ENCODE measurements at regions not wholly inside any gene's neighbourhood (a gene's known extent, or its start where the extent isn't known, plus 50 kb on each side); places are given as distances from the start of the nearest gene placed in this dataset.
"Not testable (repeated sequence)": the region's sequence is repeated elsewhere in the genome, so short reads cannot be mapped to it uniquely, and the experiment has no call there.

- no peak for DNase-seq (ENCODE audit: low read depth)
These were observed 287.1 kb upstream of the SGK1 start for GRCh38 chr6:134605034-134605433.

GRCh38 chr6:134604014-134604676 is 286.2 kb upstream of the SGK1 start:
- DNase-seq (ENCODE audit: low read depth), result no peak

- no peak for DNase-seq (ENCODE audit: low read depth)
These were observed 285.6 kb upstream of the SGK1 start for GRCh38 chr6:134603561-134603960.

GRCh38 chr6:134602123-134602522 is 284.2 kb upstream of the SGK1 start:
- no peak for DNase-seq (ENCODE audit: low read depth)

- DNase-seq (ENCODE audit: low read depth), result no peak
These were observed 282.8 kb upstream of the SGK1 start for GRCh38 chr6:134600671-134601070.

GRCh38 chr6:134599079-134599478 is 281.2 kb upstream of the SGK1 start:
- no peak for DNase-seq (ENCODE audit: low read depth)

GRCh38 chr6:134596191-134596590 is 278.3 kb upstream of the SGK1 start:
- no peak for DNase-seq (ENCODE audit: low read depth)

- no peak for DNase-seq (ENCODE audit: low read depth)
These were observed 277.0 kb upstream of the SGK1 start for GRCh38 chr6:134594881-134595280.

GRCh38 chr6:134593887-134594286 is 276.0 kb upstream of the SGK1 start:
- DNase-seq (ENCODE audit: low read depth), result no peak

- no peak for DNase-seq (ENCODE audit: low read depth)
These were observed 275.5 kb upstream of the SGK1 start for GRCh38 chr6:134593442-134593841.

- no peak for DNase-seq (ENCODE audit: low read depth)
These were observed 275.1 kb upstream of the SGK1 start for GRCh38 chr6:134593024-134593423.

- DNase-seq (ENCODE audit: low read depth), result no peak
These were observed 272.5 kb upstream of the SGK1 start for GRCh38 chr6:134590449-134590848.

- no peak for DNase-seq (ENCODE audit: low read depth)
These were observed 272.1 kb upstream of the SGK1 start for GRCh38 chr6:134590004-134590403.

- DNase-seq (ENCODE audit: low read depth), result no peak
These were observed 271.6 kb upstream of the SGK1 start for GRCh38 chr6:134589512-134589911.

GRCh38 chr6:134588267-134588666 is 270.4 kb upstream of the SGK1 start:
- DNase-seq (ENCODE audit: low read depth), result no peak

GRCh38 chr6:134585517-134585873 is 267.6 kb upstream of the SGK1 start:
- DNase-seq (ENCODE audit: low read depth), result no peak

- DNase-seq (ENCODE audit: low read depth), result no peak
These were observed 267.1 kb upstream of the SGK1 start for GRCh38 chr6:134584847-134585516.

GRCh38 chr6:134577998-134578397 is 260.1 kb upstream of the SGK1 start:
- no peak for DNase-seq (ENCODE audit: low read depth)

GRCh38 chr6:134575221-134575620 is 257.3 kb upstream of the SGK1 start:
- no peak for DNase-seq (ENCODE audit: low read depth)

GRCh38 chr6:134574491-134574890 is 256.6 kb upstream of the SGK1 start:
- no peak for DNase-seq (ENCODE audit: low read depth)

- not testable (repeated sequence) for DNase-seq (ENCODE audit: low read depth)
These were observed 252.1 kb upstream of the SGK1 start for GRCh38 chr6:134569996-134570395.

- DNase-seq (ENCODE audit: low read depth), result no peak
These were observed 246.8 kb upstream of the SGK1 start for GRCh38 chr6:134564705-134565104.

GRCh38 chr6:134560019-134560418 is 242.1 kb upstream of the SGK1 start:
- no peak for DNase-seq (ENCODE audit: low read depth)

- DNase-seq (ENCODE audit: low read depth), result no peak
These were observed 239.6 kb upstream of the SGK1 start for GRCh38 chr6:134557509-134557908.

Data from CMK (cell line).